GM10266 (cell line): ENCODE measurements at regions not wholly inside any gene's neighbourhood (a gene's known extent, or its start where the extent isn't known, plus 50 kb on each side); places are given as distances from the start of the nearest gene placed in this dataset.

Source experiments
- DNase-seq: peaks from one replicate; pipeline ENCODE4 v3.0.0; 2012; ENCODE audit errors: extremely low spot score
- CTCF ChIP-seq: IDR thresholded peaks from 2 replicates; pipeline ENCODE4 v1.5.1; 2012; ENCODE audit warnings: mild to moderate bottlenecking, low read depth; ENCODE audit not compliant: control insufficient read depth, insufficient read depth; ENCODE audit errors: missing control alignments

GRCh38 chr14:98955741-98956070, 316.3 kb downstream of the BCL11B start:
- no peak for DNase-seq

GRCh38 chr14:98956181-98956580, 315.8 kb downstream of the BCL11B start:
- no peak for DNase-seq
- no peak for TF ChIP-seq CTCF

More at GRCh38 chr14:98955741-98956070, 316.3 kb downstream of the BCL11B start:
- no peak for TF ChIP-seq CTCF

- DNase-seq = no peak
- no peak for TF ChIP-seq CTCF
Observed at GRCh38 chr14:98956661-98957060, 315.3 kb downstream of the BCL11B start.

GRCh38 chr14:98957211-98958047, 314.6 kb downstream of the BCL11B start:
- DNase-seq = no peak
- TF ChIP-seq CTCF = no peak

GRCh38 chr14:98958048-98958631, 313.9 kb downstream of the BCL11B start:
- DNase-seq = no peak
- no peak for TF ChIP-seq CTCF

- TF ChIP-seq CTCF = no peak
Observed at GRCh38 chr14:98958632-98959031, 313.4 kb downstream of the BCL11B start.

GRCh38 chr14:98959410-98959809, 312.6 kb downstream of the BCL11B start:
- no peak for DNase-seq
- no peak for TF ChIP-seq CTCF

More at GRCh38 chr14:98958632-98959031, 313.4 kb downstream of the BCL11B start:
- no peak for DNase-seq
